HCT116 (cell line): ENCODE measurements at regions not wholly inside any gene's neighbourhood (a gene's known extent, or its start where the extent isn't known, plus 50 kb on each side); places are given as distances from the start of the nearest gene placed in this dataset.

ENCODE experiments used
- ATAC-seq: fragments of 200-7000 bp; cut with Tn5 transposase; 2 replicates; pipeline ENCODE4 v1.9.1; 2020; ENCODE audit warnings: mild to moderate bottlenecking, moderate library complexity
- BruUV-seq: library from RNA; stranded (reverse); fragments of 400-500 nt; replicated peaks from 2 replicates; lab custom pipeline; 2021; lab: Mats Ljungman, UMichigan
- CTCF ChIA-PET: fragments of 300-600 bp; sonication (Branson Sonifier 250); formaldehyde crosslinking; loops from one replicate; lab custom pipeline; 2021; ENCODE audit warnings: antibody characterized with exemption; lab: Charles Lee
- POLR2A ChIA-PET: fragments of 300-600, 350-600 bp; sonication (Branson Sonifier 250); formaldehyde crosslinking; loops from one replicate; lab custom pipeline; 2021; ENCODE audit warnings: antibody characterized with exemption; lab: Charles Lee
- RAD21 ChIA-PET, 2 experiments: fragments of 300-600 bp; sonication (Branson Sonifier 250); formaldehyde crosslinking; loops; one replicate each; lab custom pipeline; 2023; ENCODE audit warnings: low total read pairs in 2 of 2; ENCODE audit not compliant: uncharacterized antibody in 2 of 2, unreplicated experiment in 2 of 2, low non-redundant PET in 1 of 2; lab: Charles Lee
- DNase-seq: peaks from one replicate; pipeline ENCODE4 v3.0.0-alpha.2; 2010; ENCODE audit warnings: low read depth, low spot score
- H2AFZ ChIP-seq: fragments of 200-600 bp; shearing (Covaris generic), sonication (generic); 2 replicates; pipeline ENCODE4 v1.6.1; 2017; ENCODE audit warnings: low read depth, mixed run types, mixed read lengths, antibody characterized with exemption, low read length; ENCODE audit not compliant: poor library complexity, severe bottlenecking
- H3K27ac ChIP-seq: 2 replicates; pipeline ENCODE4 v1.5.1; 2012; ENCODE audit warnings: low read depth, low read length
- H3K27me3 ChIP-seq: fragments of 200-600 bp; sonication (generic); 2 replicates; pipeline ENCODE4 v1.6.1; 2016; ENCODE audit warnings: mixed run types, low read length, mixed read lengths; ENCODE audit not compliant: insufficient read depth
- H3K36me3 ChIP-seq, 2 experiments: fragments of 200-500 bp in 1 of 2; fragments of 200-600 bp in 1 of 2; sonication (Bioruptor generic) in 1 of 2; sonication (generic) in 1 of 2; 2 replicates each; pipeline versions ENCODE4 v1.5.1 to v1.6.1; 2014 to 2016; ENCODE audit warnings: low read length in 2 of 2, inconsistent platforms in 1 of 2, mixed read lengths in 1 of 2, mixed run types in 1 of 2; ENCODE audit not compliant: insufficient read depth in 2 of 2, control insufficient read depth in 1 of 2
- H3K4me1 ChIP-seq, 2 experiments: fragments of 200-600 bp in 1 of 2; sonication (generic) in 1 of 2; 2 replicates each; pipeline versions ENCODE4 v1.5.1 to v1.6.1; 2012 to 2017; ENCODE audit warnings: low read length in 2 of 2, inconsistent platforms in 1 of 2, mild to moderate bottlenecking in 1 of 2, mixed read lengths in 1 of 2, mixed run types in 1 of 2, moderate library complexity in 1 of 2; ENCODE audit not compliant: insufficient read depth in 2 of 2, control insufficient read depth in 1 of 2
- H3K4me2 ChIP-seq: fragments of 200-600 bp; sonication (generic); 2 replicates; pipeline ENCODE4 v1.6.1; 2017; ENCODE audit warnings: mixed run types, low read length, mixed read lengths
- H3K4me3 ChIP-seq, 2 experiments: fragments of 200-600 bp in 1 of 2; sonication (generic) in 1 of 2; replicated peaks in 1 of 2; 2 replicates each; pipeline ENCODE4 v1.5.1; 2011 to 2016; ENCODE audit warnings: low read length in 2 of 2, control low read depth in 1 of 2, low read depth in 1 of 2, mild to moderate bottlenecking in 1 of 2, mixed read lengths in 1 of 2, mixed run types in 1 of 2
- H3K79me2 ChIP-seq: fragments of 200-600 bp; sonication (generic); 2 replicates; pipeline ENCODE4 v1.6.1; 2017; ENCODE audit warnings: mild to moderate bottlenecking, mixed run types, low read length, moderate library complexity, mixed read lengths; ENCODE audit not compliant: insufficient read depth
- H3K9ac ChIP-seq: fragments of 200-600 bp; sonication (generic); 2 replicates; pipeline ENCODE4 v1.6.1; 2016; ENCODE audit warnings: low read length, mixed read lengths
- H3K9me2 ChIP-seq: fragments of 200-600 bp; sonication (generic), shearing (Covaris generic); 2 replicates; pipeline ENCODE4 v1.6.1; 2017; ENCODE audit warnings: mixed run types, mild to moderate bottlenecking, moderate library complexity; ENCODE audit not compliant: insufficient read depth
- H3K9me3 ChIP-seq, 2 experiments: fragments of 200-500 bp in 1 of 2; fragments of 200-600 bp in 1 of 2; sonication (Bioruptor generic) in 1 of 2; sonication (generic) in 1 of 2; 2 replicates each; pipeline ENCODE4 v1.6.1; 2014 to 2017; ENCODE audit warnings: low read length in 2 of 2, mixed read lengths in 2 of 2, inconsistent platforms in 1 of 2, low read depth in 1 of 2, mild to moderate bottlenecking in 1 of 2, mixed run types in 1 of 2, moderate library complexity in 1 of 2; ENCODE audit not compliant: control insufficient read depth in 1 of 2, insufficient read depth in 1 of 2
- H4K20me1 ChIP-seq: fragments of 200-600 bp; sonication (generic), shearing (Covaris generic); 2 replicates; pipeline ENCODE4 v1.6.1; 2017; ENCODE audit warnings: mixed run types, mild to moderate bottlenecking, moderate library complexity; ENCODE audit not compliant: insufficient read depth
- CBX3 ChIP-seq: IDR thresholded peaks from 2 replicates; pipeline ENCODE4 v1.6.1; 2012; ENCODE audit warnings: low read depth
- CEBPB ChIP-seq: IDR thresholded peaks from 2 replicates; pipeline ENCODE4 v1.6.1; 2012; ENCODE audit warnings: low read depth
- EGR1 ChIP-seq: IDR thresholded peaks from 2 replicates; pipeline ENCODE4 v1.6.1; 2012; ENCODE audit warnings: low read depth
- ELF1 ChIP-seq: IDR thresholded peaks from 2 replicates; pipeline ENCODE4 v1.6.1; 2012; ENCODE audit warnings: low read depth, borderline replicate concordance
- EZH2 ChIP-seq: fragments of 200-600 bp; sonication (generic); IDR thresholded peaks from 2 replicates; pipeline ENCODE4 v1.6.1; 2017; ENCODE audit warnings: antibody characterized with exemption, mixed run types
- EZH2phosphoT487 ChIP-seq: fragments of 200-600 bp; IDR thresholded peaks from 2 replicates; pipeline ENCODE4 v1.6.1; 2018; ENCODE audit warnings: antibody characterized with exemption, borderline replicate concordance
- FOSL1 ChIP-seq: IDR thresholded peaks from 2 replicates; pipeline ENCODE4 v1.6.1; 2012; ENCODE audit warnings: low read depth
- JUND ChIP-seq: IDR thresholded peaks from 2 replicates; pipeline ENCODE4 v1.6.1; 2012
- MAX ChIP-seq: IDR thresholded peaks from 2 replicates; pipeline ENCODE4 v1.6.1; 2012
- POLR2A ChIP-seq: IDR thresholded peaks from 2 replicates; pipeline ENCODE4 v1.7.0; 2011; ENCODE audit warnings: borderline replicate concordance; ENCODE audit not compliant: insufficient read depth, insufficient read length; ENCODE audit errors: extremely low read depth
- POLR2AphosphoS5 ChIP-seq: IDR thresholded peaks from 2 replicates; pipeline ENCODE4 v1.6.1; 2011; ENCODE audit warnings: mild to moderate bottlenecking, low read depth, low read length, moderate library complexity
- RAD21 ChIP-seq: IDR thresholded peaks from 2 replicates; pipeline ENCODE4 v1.6.1; 2012; ENCODE audit warnings: low read depth, mild to moderate bottlenecking
- SIN3A ChIP-seq: IDR thresholded peaks from 2 replicates; pipeline ENCODE4 v1.6.1; 2012; ENCODE audit warnings: low read depth
- SP1 ChIP-seq: IDR thresholded peaks from 2 replicates; pipeline ENCODE4 v1.6.1; 2012; ENCODE audit warnings: low read depth
- TCF7L2 ChIP-seq: IDR thresholded peaks from 2 replicates; pipeline ENCODE4 v1.7.0; 2011; ENCODE audit warnings: borderline replicate concordance, inconsistent platforms; ENCODE audit not compliant: insufficient read depth, insufficient read length; ENCODE audit errors: extremely low read depth
- YY1 ChIP-seq: IDR thresholded peaks from 2 replicates; pipeline ENCODE4 v1.6.1; 2011; ENCODE audit warnings: low read length, low read depth, moderate library complexity, mild to moderate bottlenecking; ENCODE audit not compliant: insufficient replicate concordance; ENCODE audit errors: extremely low read depth
- ZFX ChIP-seq: fragments of 450-650 bp; IDR thresholded peaks from 2 replicates; pipeline ENCODE4 v1.6.1; 2017
- intact Hi-C: fragments of 100-400 bp; cut with micrococcal nuclease; formaldehyde crosslinking; loops from 2 replicates; pipeline ENCODE4 v1.10.0; 2022
- TF ChIP-seq, protein P1 (sequence below): IDR thresholded peaks from 2 replicates; pipeline ENCODE4 v1.6.1; 2011; ENCODE audit warnings: mild to moderate bottlenecking, low read length, moderate library complexity; ENCODE audit not compliant: insufficient replicate concordance; ENCODE audit errors: extremely low read depth

DNA sequence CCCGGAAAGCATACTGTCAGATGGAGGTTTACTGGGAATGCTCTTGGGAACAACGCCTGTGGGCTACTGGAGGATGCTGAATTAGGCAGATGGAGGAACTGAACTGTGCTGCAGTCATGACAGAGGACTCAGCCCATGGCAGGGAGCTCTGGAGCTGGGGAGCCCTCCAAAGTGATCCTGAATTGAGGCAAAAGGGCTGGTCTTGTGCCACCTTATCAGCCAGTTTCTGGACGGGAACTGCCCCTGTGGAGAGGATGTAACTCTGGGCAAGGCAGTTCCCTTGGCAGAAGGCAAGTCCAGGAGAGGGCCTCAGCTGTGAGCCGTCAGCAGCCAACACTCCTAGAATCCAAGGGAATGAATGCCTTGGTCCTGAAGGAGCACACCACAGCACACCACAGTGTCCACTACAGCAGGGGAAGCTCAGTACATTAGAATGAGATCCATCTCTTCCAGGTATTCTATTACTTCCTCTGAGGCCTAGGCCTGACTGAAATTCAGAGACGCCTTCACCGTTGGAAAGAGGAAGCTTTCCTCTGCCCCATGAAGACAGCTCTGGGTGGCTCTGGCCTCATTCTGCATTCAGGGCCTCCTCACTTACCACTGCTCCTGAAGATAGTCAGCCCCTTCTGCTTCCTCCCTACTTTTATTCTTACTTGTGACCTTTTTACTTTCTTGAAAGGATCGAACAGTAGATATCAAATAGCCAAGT, 139.6 kb upstream of the GPR26 start:
- Histone ChIP-seq H3K79me2 (no peaks in the 10 kb centered on the region), H4K20me1 (no peaks in the 10 kb centered on the region), H3K9ac (no peak overlapping the region), H3K9me2 (no peaks in the 10 kb centered on the region), H3K27me3 (0 out of 2 replicates have a peak, but pooled peaks cover 6% of the 10 kb centered on the region), H3K4me1 (no peaks in the 10 kb centered on the region), H3K27ac (no peak overlapping the region), H3K36me3 (no peaks in the 10 kb centered on the region), H3K4me3 (no peak overlapping the region), H3K4me2 (no peak overlapping the region), H2AFZ (no peak overlapping the region), H3K9me3 (no peaks in the 10 kb centered on the region)
- no peak for ATAC-seq
- intact Hi-C loops = no loop called here
- RAD21 ChIA-PET = no interaction called here
- no peak for DNase-seq
- no TSS peak for BruUV-seq
- POLR2A ChIA-PET = no interaction called here
- CTCF ChIA-PET = no interaction called here
- no peak for TF ChIP-seq TCF7L2
- TF ChIP-seq JUND = no peak
- TF ChIP-seq EGR1 = no peak
- TF ChIP-seq ZFX = 0 out of 2 replicates have a peak, but pooled peaks have one; percentile 16
- no peak for TF ChIP-seq CBX3
- no peak for TF ChIP-seq ELF1
- TF ChIP-seq, all 23 proteins: peak for 1

DNA sequence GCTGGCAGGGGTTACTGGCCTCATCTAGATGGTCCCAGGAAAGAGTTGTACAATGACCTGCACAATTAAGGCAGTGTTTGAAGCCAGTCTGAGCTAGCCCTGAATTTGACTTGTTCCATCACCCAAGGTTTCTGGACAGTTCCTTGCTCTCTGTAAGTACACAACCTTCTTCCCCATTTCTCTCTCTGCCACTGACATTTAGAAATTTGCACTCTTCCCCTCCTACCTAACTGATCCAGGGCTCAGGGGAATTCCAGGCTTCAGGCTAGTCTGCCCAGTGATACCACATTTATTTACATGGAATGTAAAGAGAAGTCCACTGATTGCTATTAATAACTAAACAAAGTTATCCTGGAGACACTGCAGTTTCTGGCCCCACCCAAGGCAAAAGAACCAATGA, 139.0 kb upstream of the GPR26 start:
- Histone ChIP-seq H3K9ac (no peak overlapping the region), H3K4me1 (no peaks in the 10 kb centered on the region), H3K27ac (no peak overlapping the region), H3K27me3 (0 out of 2 replicates have a peak, but pooled peaks cover 6% of the 10 kb centered on the region), H4K20me1 (no peaks in the 10 kb centered on the region), H2AFZ (no peak overlapping the region), H3K79me2 (no peaks in the 10 kb centered on the region), H3K36me3 (no peaks in the 10 kb centered on the region), H3K4me3 (no peak overlapping the region), H3K9me3 (no peaks in the 10 kb centered on the region), H3K4me2 (no peak overlapping the region), H3K9me2 (no peaks in the 10 kb centered on the region)
- ChIA-PET CTCF (no interaction called here), RAD21 (no interaction called here), POLR2A (no interaction called here)
- no peak for ATAC-seq
- DNase-seq = no peak
- no TSS peak for BruUV-seq
- intact Hi-C loops = no loop called here
- TF ChIP-seq EZH2phosphoT487 (no peak), POLR2AphosphoS5 (no peak), ZFX (no peak), FOSL1 (no peak), POLR2A (no peak), RAD21 (no peak), CBX3 (no peak), MAX (no peak), JUND (no peak), TCF7L2 (no peak), YY1 (no peak), EGR1 (no peak), CEBPB (no peak), SP1 (no peak), EZH2 (no peak), SIN3A (no peak)
- TF ChIP-seq, protein P1, sequence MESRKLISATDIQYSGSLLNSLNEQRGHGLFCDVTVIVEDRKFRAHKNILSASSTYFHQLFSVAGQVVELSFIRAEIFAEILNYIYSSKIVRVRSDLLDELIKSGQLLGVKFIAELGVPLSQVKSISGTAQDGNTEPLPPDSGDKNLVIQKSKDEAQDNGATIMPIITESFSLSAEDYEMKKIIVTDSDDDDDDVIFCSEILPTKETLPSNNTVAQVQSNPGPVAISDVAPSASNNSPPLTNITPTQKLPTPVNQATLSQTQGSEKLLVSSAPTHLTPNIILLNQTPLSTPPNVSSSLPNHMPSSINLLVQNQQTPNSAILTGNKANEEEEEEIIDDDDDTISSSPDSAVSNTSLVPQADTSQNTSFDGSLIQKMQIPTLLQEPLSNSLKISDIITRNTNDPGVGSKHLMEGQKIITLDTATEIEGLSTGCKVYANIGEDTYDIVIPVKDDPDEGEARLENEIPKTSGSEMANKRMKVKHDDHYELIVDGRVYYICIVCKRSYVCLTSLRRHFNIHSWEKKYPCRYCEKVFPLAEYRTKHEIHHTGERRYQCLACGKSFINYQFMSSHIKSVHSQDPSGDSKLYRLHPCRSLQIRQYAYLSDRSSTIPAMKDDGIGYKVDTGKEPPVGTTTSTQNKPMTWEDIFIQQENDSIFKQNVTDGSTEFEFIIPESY = no peak
